ENCODE measurements at regions not wholly inside any gene's neighbourhood (a gene's known extent, or its start where the extent isn't known, plus 50 kb on each side); places are given as distances from the start of the nearest gene placed in this dataset.

DNA sequence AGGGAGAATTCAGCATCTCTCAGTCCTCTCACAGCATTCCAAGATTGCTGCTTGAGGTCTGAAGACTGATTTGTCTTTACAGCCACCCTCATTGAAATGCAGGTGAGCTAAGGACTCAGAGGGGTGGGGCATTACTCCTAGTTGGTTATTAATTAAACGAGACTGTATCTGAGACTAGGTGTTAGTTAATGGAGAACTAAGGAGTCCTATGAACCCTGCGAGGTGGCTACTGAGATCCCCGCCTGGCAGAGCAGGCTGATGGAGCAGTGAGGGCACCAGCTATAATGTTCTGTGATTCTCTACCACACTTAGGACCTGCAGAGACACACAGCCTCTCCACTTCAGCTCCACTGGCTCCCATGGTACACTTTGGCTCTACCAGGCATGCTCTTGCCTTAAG lies 215.3 kb downstream of the MID1IP1 start:
- Histone ChIP-seq H4K20me1 (ENCODE audit: insufficient read depth, low read length) (no peaks in the 10 kb centered on the region), H3K9me3 (ENCODE audit: insufficient read depth, low read length) (no peaks in the 10 kb centered on the region), H3K27ac (ENCODE audit: low read length) (no peak overlapping the region), H3K9ac (ENCODE audit: low read length) (no peak overlapping the region), H3K27me3 (ENCODE audit: low read depth, low read length) (no peaks in the 10 kb centered on the region), H3K36me3 (replicated peaks; ENCODE audit: low read depth, low read length) (no peaks in the 10 kb centered on the region), H3K4me1 (ENCODE audit: low read length) (no peaks in the 10 kb centered on the region), H3K79me2 (ENCODE audit: low read length) (no peaks in the 10 kb centered on the region), H3K4me2 (ENCODE audit: low read length) (no peak overlapping the region), H3K4me3 (ENCODE audit: low read length) (no peak overlapping the region), H2AFZ (ENCODE audit: low read depth, low read length) (no peak overlapping the region)
- no peak for TF ChIP-seq EZH2phosphoT487 (IDR thresholded peaks at IDR 0.05; ENCODE audit: low read depth)
- no peak for TF ChIP-seq CTCF (IDR thresholded peaks at IDR 0.05; ENCODE audit: low read depth, low read length)

- Histone ChIP-seq H4K20me1 (ENCODE audit: insufficient read depth, low read length) (no peaks in the 10 kb centered on the region), H3K9ac (ENCODE audit: low read length) (no peak overlapping the region), H3K36me3 (replicated peaks; ENCODE audit: low read depth, low read length) (no peaks in the 10 kb centered on the region), H3K4me3 (ENCODE audit: low read length) (no peak overlapping the region), H3K4me1 (ENCODE audit: low read length) (no peaks in the 10 kb centered on the region), H3K79me2 (ENCODE audit: low read length) (no peaks in the 10 kb centered on the region), H3K27ac (ENCODE audit: low read length) (no peak overlapping the region), H3K9me3 (ENCODE audit: insufficient read depth, low read length) (no peaks in the 10 kb centered on the region), H2AFZ (ENCODE audit: low read depth, low read length) (no peak overlapping the region), H3K27me3 (ENCODE audit: low read depth, low read length) (no peaks in the 10 kb centered on the region), H3K4me2 (ENCODE audit: low read length) (no peak overlapping the region)
- TF ChIP-seq CTCF (IDR thresholded peaks at IDR 0.05; ENCODE audit: low read depth, low read length) (no peak), EZH2phosphoT487 (IDR thresholded peaks at IDR 0.05; ENCODE audit: low read depth) (no peak)
Measured at GRCh38 chrX:39017077-39017476, 215.8 kb downstream of the MID1IP1 start.

DNA sequence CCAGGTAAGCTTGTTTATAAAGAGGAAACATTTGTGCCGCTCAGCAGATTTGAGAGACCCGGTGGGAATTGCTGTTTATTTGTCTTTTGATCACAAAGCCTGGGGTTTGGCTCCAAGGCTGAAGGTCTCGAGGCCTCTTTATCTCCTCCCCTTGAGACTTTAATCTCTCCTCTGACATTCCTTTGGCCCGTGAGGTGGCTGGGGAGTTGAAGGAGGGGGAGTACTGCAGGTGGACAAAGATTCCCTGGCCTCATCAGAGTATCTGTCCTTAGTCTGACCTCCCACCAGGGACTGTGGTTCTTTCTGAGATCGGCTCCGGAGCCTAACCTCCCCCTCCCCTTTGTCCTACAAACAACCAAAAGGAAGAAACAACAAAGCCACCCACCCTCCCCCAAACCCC lies 216.5 kb downstream of the MID1IP1 start:
- Histone ChIP-seq H3K4me2 (ENCODE audit: low read length) (no peak overlapping the region), H3K4me3 (ENCODE audit: low read length) (no peak overlapping the region), H3K9me3 (ENCODE audit: insufficient read depth, low read length) (no peaks in the 10 kb centered on the region), H4K20me1 (ENCODE audit: insufficient read depth, low read length) (no peaks in the 10 kb centered on the region), H3K27ac (ENCODE audit: low read length) (no peak overlapping the region), H3K36me3 (replicated peaks; ENCODE audit: low read depth, low read length) (no peaks in the 10 kb centered on the region), H3K4me1 (ENCODE audit: low read length) (no peaks in the 10 kb centered on the region), H3K27me3 (ENCODE audit: low read depth, low read length) (no peaks in the 10 kb centered on the region), H2AFZ (ENCODE audit: low read depth, low read length) (no peak overlapping the region), H3K79me2 (ENCODE audit: low read length) (no peaks in the 10 kb centered on the region), H3K9ac (ENCODE audit: low read length) (no peak overlapping the region)
- TF ChIP-seq CTCF (IDR thresholded peaks at IDR 0.05; ENCODE audit: low read depth, low read length) = no peak

DNA sequence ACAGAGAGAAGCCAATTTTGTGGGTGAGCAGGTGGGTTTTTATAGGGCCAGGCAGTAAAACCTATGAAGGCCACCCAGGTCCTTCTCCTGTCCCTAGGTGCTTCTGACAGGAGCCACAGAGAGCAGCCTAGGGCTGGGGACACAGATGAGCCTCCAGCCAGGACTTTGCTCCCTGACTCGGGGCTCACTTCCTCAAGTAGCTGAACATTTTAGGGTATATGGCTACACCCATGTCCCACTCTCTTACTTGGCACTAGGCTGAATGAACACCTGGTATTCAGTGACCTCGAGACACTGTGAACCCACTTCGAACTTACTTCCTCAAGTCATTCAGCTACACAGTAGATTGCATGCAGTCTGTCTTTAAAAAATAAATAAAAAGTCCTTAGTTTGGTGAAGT lies 217.3 kb downstream of the MID1IP1 start:
- Histone ChIP-seq H4K20me1 (ENCODE audit: insufficient read depth, low read length) (no peaks in the 10 kb centered on the region), H3K27me3 (ENCODE audit: low read depth, low read length) (no peaks in the 10 kb centered on the region), H3K79me2 (ENCODE audit: low read length) (no peaks in the 10 kb centered on the region), H3K4me2 (ENCODE audit: low read length) (no peak overlapping the region), H3K4me1 (ENCODE audit: low read length) (no peaks in the 10 kb centered on the region), H2AFZ (ENCODE audit: low read depth, low read length) (no peak overlapping the region), H3K9ac (ENCODE audit: low read length) (no peak overlapping the region), H3K4me3 (ENCODE audit: low read length) (no peak overlapping the region), H3K9me3 (ENCODE audit: insufficient read depth, low read length) (no peaks in the 10 kb centered on the region), H3K36me3 (replicated peaks; ENCODE audit: low read depth, low read length) (no peaks in the 10 kb centered on the region), H3K27ac (ENCODE audit: low read length) (no peak overlapping the region)
- TF ChIP-seq EZH2phosphoT487 (IDR thresholded peaks at IDR 0.05; ENCODE audit: low read depth) (no peak), CTCF (IDR thresholded peaks at IDR 0.05; ENCODE audit: low read depth, low read length) (no peak)

Data from OCI-LY3 (cell line).